GM23338 (cell line): ENCODE measurements at regions not wholly inside any gene's neighbourhood (a gene's known extent, or its start where the extent isn't known, plus 50 kb on each side); places are given as distances from the start of the nearest gene placed in this dataset.

Source experiments
- ATAC-seq: fragments of 200-7000 bp; cut with Tn5 transposase; 3 replicates; pipeline ENCODE4 v1.9.1; 2020
- DNase-seq: peaks from one replicate; pipeline ENCODE4 v3.0.0-alpha.2; 2015; ENCODE audit warnings: low spot score
- H2AFZ ChIP-seq: fragments of 200-600 bp; sonication (generic); 2 replicates; pipeline ENCODE4 v1.8.0; 2016; ENCODE audit warnings: antibody characterized with exemption, mild to moderate bottlenecking, moderate library complexity
- H3F3A ChIP-seq: fragments of 200-600 bp; sonication (generic); replicated peaks from 2 replicates; pipeline ENCODE4 v1.8.0; 2017; ENCODE audit warnings: antibody characterized with exemption, mixed run types, low read depth
- H3K27ac ChIP-seq: fragments of 200-600 bp; sonication (generic); 2 replicates; pipeline ENCODE4 v1.6.1; 2016; ENCODE audit warnings: low read depth
- H3K27me3 ChIP-seq: fragments of 200-600 bp; sonication (generic); 2 replicates; pipeline ENCODE4 v1.8.0; 2016; ENCODE audit warnings: mild to moderate bottlenecking, mixed run types, moderate library complexity; ENCODE audit not compliant: insufficient read depth
- H3K36me3 ChIP-seq: fragments of 200-600 bp; sonication (generic); 2 replicates; pipeline ENCODE4 v1.8.0; 2016; ENCODE audit warnings: mild to moderate bottlenecking; ENCODE audit not compliant: insufficient read depth
- H3K4me1 ChIP-seq: fragments of 200-600 bp; sonication (generic); 2 replicates; pipeline ENCODE4 v1.8.0; 2016; ENCODE audit warnings: mild to moderate bottlenecking, moderate library complexity; ENCODE audit not compliant: insufficient read depth
- H3K4me2 ChIP-seq: fragments of 200-600 bp; sonication (generic); 2 replicates; pipeline ENCODE4 v1.7.1; 2017; ENCODE audit warnings: mixed run types
- H3K4me3 ChIP-seq: fragments of 200-600 bp; sonication (generic); 2 replicates; pipeline ENCODE4 v1.6.1; 2016; ENCODE audit warnings: mixed run types
- H3K79me2 ChIP-seq: fragments of 200-600 bp; sonication (generic); replicated peaks from 2 replicates; pipeline ENCODE4 v1.8.0; 2017; ENCODE audit warnings: mild to moderate bottlenecking; ENCODE audit not compliant: insufficient read depth
- H3K9me2 ChIP-seq: fragments of 200-600 bp; sonication (generic); 2 replicates; pipeline ENCODE4 v1.8.0; 2017; ENCODE audit not compliant: insufficient read depth
- H4K20me1 ChIP-seq: fragments of 200-600 bp; sonication (generic); replicated peaks from 2 replicates; pipeline ENCODE4 v1.8.0; 2017; ENCODE audit warnings: mild to moderate bottlenecking; ENCODE audit not compliant: insufficient read depth
- H3K27ac Mint-ChIP-seq: 2 replicates; pipeline ENCODE4 v1.8.0; 2020; ENCODE audit warnings: inconsistent platforms, mild to moderate bottlenecking, moderate library complexity, mixed read lengths
- H3K27me3 Mint-ChIP-seq: 3 replicates; pipeline ENCODE4 v1.8.0; 2022; ENCODE audit warnings: low read depth, mild to moderate bottlenecking, moderate library complexity, mixed read lengths, inconsistent platforms; ENCODE audit not compliant: insufficient read depth, poor library complexity
- H3K36me3 Mint-ChIP-seq: 3 replicates; pipeline ENCODE4 v1.8.0; 2021; ENCODE audit warnings: low read depth, mild to moderate bottlenecking, inconsistent platforms, moderate library complexity, mixed read lengths
- H3K4me1 Mint-ChIP-seq: 3 replicates; pipeline ENCODE4 v1.8.0; 2020; ENCODE audit warnings: mild to moderate bottlenecking, inconsistent platforms, mixed read lengths
- H3K4me3 Mint-ChIP-seq: 3 replicates; pipeline ENCODE4 v1.8.0; 2021; ENCODE audit warnings: moderate library complexity, mild to moderate bottlenecking, inconsistent platforms, mixed read lengths
- H3K9me3 Mint-ChIP-seq: 3 replicates; pipeline ENCODE4 v1.8.0; 2020; ENCODE audit warnings: moderate library complexity, mild to moderate bottlenecking, inconsistent platforms, mixed read lengths
- CREB1 ChIP-seq: fragments of 250-450 bp; sonication (Bioruptor Pico); IDR thresholded peaks from 2 replicates; pipeline ENCODE4 v1.5.0; 2020; ENCODE audit warnings: low read depth, mild to moderate bottlenecking, moderate library complexity
- ETS1 ChIP-seq: IDR thresholded peaks from 2 replicates; pipeline ENCODE4 v1.6.1; 2016; ENCODE audit warnings: antibody characterized with exemption
- EZH2 ChIP-seq: fragments of 200-600 bp; sonication (generic); IDR thresholded peaks from one replicate; pipeline ENCODE4 v1.8.0; 2017; ENCODE audit warnings: antibody characterized with exemption, mild to moderate bottlenecking, low read depth; ENCODE audit not compliant: unreplicated experiment
- EZH2phosphoT487 ChIP-seq: fragments of 200-600 bp; sonication (generic); IDR thresholded peaks from one replicate; pipeline ENCODE4 v1.8.1; 2018; ENCODE audit warnings: antibody characterized with exemption; ENCODE audit not compliant: unreplicated experiment
- JUNB ChIP-seq: IDR thresholded peaks from one replicate; pipeline ENCODE4 v1.6.1; 2016; ENCODE audit warnings: antibody characterized with exemption; ENCODE audit not compliant: unreplicated experiment
- NANOG ChIP-seq: IDR thresholded peaks from 2 replicates; pipeline ENCODE4 v1.6.1; 2016; ENCODE audit warnings: antibody characterized with exemption, borderline replicate concordance
- POLR2AphosphoS5 ChIP-seq: IDR thresholded peaks from 2 replicates; pipeline ENCODE4 v1.6.1; 2016; ENCODE audit warnings: antibody characterized with exemption, low read depth
- REST ChIP-seq: IDR thresholded peaks from one replicate; pipeline ENCODE4 v1.6.1; 2018; ENCODE audit warnings: antibody characterized with exemption; ENCODE audit not compliant: unreplicated experiment
- STAT1 ChIP-seq: IDR thresholded peaks from one replicate; pipeline ENCODE4 v1.6.1; 2016; ENCODE audit warnings: antibody characterized with exemption; ENCODE audit not compliant: unreplicated experiment
- ZNF114 ChIP-seq: fragments of 250-450 bp; sonication (Bioruptor Pico); IDR thresholded peaks from 2 replicates; pipeline ENCODE4 v1.5.0; 2020; ENCODE audit warnings: mild to moderate bottlenecking, moderate library complexity
- ZNF331 ChIP-seq: fragments of 250-450 bp; sonication (Bioruptor Pico); IDR thresholded peaks from 2 replicates; pipeline ENCODE4 v1.5.0; 2020; ENCODE audit warnings: low read depth, mild to moderate bottlenecking, moderate library complexity
- TF ChIP-seq, protein P1 (sequence below): fragments of 250-450 bp; sonication (Bioruptor Pico); IDR thresholded peaks from 2 replicates; pipeline ENCODE4 v1.5.0; 2020; ENCODE audit warnings: mild to moderate bottlenecking, moderate library complexity

- H3K9me2 ChIP-seq: peaks cover 4% of the 10 kb centered on the region; the same call in 1 of the 2 replicates
- no peak overlapping the region for H3K27ac ChIP-seq
- no peaks in the 10 kb centered on the region for H3K79me2 ChIP-seq
- Mint-ChIP-seq H3K36me3 (no peaks in the 10 kb centered on the region), H3K27me3 (no peaks in the 10 kb centered on the region), H3K4me1 (peaks cover 11% of the 10 kb centered on the region; the same call in 2 of the 3 replicates), H3K9me3 (no peaks in the 10 kb centered on the region), H3K4me3 (no peak overlapping the region), H3K27ac (no peak overlapping the region)
- no peak for ATAC-seq
- H3K4me1 ChIP-seq: peaks cover 7% of the 10 kb centered on the region; the same call in 1 of the 2 replicates
- no peak overlapping the region for H2AFZ ChIP-seq
- H3K36me3 ChIP-seq: no peaks in the 10 kb centered on the region
- no peak overlapping the region for H3K4me3 ChIP-seq
- no peaks in the 10 kb centered on the region for H3K27me3 ChIP-seq
- DNase-seq: no peak
- no peaks in the 10 kb centered on the region for H4K20me1 ChIP-seq
- TF ChIP-seq, protein P1, sequence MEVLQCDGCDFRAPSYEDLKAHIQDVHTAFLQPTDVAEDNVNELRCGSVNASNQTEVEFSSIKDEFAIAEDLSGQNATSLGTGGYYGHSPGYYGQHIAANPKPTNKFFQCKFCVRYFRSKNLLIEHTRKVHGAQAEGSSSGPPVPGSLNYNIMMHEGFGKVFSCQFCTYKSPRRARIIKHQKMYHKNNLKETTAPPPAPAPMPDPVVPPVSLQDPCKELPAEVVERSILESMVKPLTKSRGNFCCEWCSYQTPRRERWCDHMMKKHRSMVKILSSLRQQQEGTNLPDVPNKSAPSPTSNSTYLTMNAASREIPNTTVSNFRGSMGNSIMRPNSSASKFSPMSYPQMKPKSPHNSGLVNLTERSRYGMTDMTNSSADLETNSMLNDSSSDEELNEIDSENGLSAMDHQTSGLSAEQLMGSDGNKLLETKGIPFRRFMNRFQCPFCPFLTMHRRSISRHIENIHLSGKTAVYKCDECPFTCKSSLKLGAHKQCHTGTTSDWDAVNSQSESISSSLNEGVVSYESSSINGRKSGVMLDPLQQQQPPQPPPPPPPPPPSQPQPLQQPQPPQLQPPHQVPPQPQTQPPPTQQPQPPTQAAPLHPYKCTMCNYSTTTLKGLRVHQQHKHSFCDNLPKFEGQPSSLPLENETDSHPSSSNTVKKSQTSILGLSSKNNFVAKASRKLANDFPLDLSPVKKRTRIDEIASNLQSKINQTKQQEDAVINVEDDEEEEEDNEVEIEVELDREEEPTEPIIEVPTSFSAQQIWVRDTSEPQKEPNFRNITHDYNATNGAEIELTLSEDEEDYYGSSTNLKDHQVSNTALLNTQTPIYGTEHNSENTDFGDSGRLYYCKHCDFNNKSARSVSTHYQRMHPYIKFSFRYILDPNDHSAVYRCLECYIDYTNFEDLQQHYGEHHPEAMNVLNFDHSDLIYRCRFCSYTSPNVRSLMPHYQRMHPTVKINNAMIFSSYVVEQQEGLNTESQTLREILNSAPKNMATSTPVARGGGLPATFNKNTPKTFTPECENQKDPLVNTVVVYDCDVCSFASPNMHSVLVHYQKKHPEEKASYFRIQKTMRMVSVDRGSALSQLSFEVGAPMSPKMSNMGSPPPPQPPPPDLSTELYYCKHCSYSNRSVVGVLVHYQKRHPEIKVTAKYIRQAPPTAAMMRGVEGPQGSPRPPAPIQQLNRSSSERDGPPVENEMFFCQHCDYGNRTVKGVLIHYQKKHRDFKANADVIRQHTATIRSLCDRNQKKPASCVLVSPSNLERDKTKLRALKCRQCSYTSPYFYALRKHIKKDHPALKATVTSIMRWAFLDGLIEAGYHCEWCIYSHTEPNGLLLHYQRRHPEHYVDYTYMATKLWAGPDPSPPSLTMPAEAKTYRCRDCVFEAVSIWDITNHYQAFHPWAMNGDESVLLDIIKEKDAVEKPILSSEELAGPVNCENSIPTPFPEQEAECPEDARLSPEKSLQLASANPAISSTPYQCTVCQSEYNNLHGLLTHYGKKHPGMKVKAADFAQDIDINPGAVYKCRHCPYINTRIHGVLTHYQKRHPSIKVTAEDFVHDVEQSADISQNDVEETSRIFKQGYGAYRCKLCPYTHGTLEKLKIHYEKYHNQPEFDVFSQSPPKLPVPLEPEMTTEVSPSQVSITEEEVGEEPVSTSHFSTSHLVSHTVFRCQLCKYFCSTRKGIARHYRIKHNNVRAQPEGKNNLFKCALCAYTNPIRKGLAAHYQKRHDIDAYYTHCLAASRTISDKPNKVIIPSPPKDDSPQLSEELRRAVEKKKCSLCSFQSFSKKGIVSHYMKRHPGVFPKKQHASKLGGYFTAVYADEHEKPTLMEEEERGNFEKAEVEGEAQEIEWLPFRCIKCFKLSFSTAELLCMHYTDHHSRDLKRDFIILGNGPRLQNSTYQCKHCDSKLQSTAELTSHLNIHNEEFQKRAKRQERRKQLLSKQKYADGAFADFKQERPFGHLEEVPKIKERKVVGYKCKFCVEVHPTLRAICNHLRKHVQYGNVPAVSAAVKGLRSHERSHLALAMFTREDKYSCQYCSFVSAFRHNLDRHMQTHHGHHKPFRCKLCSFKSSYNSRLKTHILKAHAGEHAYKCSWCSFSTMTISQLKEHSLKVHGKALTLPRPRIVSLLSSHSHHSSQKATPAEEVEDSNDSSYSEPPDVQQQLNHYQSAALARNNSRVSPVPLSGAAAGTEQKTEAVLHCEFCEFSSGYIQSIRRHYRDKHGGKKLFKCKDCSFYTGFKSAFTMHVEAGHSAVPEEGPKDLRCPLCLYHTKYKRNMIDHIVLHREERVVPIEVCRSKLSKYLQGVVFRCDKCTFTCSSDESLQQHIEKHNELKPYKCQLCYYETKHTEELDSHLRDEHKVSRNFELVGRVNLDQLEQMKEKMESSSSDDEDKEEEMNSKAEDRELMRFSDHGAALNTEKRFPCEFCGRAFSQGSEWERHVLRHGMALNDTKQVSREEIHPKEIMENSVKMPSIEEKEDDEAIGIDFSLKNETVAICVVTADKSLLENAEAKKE (CRISPR knock-in tag): no peak
- TF ChIP-seq REST (no peak), CREB1 (CRISPR knock-in tag) (no peak), ETS1 (no peak), EZH2 (no peak), NANOG (no peak), EZH2phosphoT487 (no peak), ZNF114 (CRISPR knock-in tag) (no peak), POLR2AphosphoS5 (no peak), JUNB (no peak), ZNF331 (CRISPR knock-in tag) (no peak), STAT1 (no peak)
- no peaks in the 10 kb centered on the region for H3F3A ChIP-seq
- no peak overlapping the region for H3K4me2 ChIP-seq
Observed at GRCh38 chr5:107294669-107295068, 376.1 kb downstream of the EFNA5 start.
